ENCODE measurements at regions not wholly inside any gene's neighbourhood (a gene's known extent, or its start where the extent isn't known, plus 50 kb on each side); places are given as distances from the start of the nearest gene placed in this dataset.

- H3K36me3 ChIP-seq (ENCODE audit: low read depth) = no peaks in the 10 kb centered on the region
- no peaks in the 10 kb centered on the region for H3K9me3 ChIP-seq
- ATAC-seq = no peak
- H3K4me1 ChIP-seq (ENCODE audit: low read depth) = no peaks in the 10 kb centered on the region
- no peak for TF ChIP-seq CTCF (IDR thresholded peaks at IDR 0.05)
- intact Hi-C loops (cut with DNase I, micrococcal nuclease) = no loop called here
- no peak overlapping the region for H3K4me3 ChIP-seq
- no peak for DNase-seq
Measured at GRCh38 chr15:87633525-87633924, 623.0 kb downstream of the NTRK3 start.

- no peak for TF ChIP-seq CTCF (IDR thresholded peaks at IDR 0.05)
- no peak for ATAC-seq
- intact Hi-C loops (cut with DNase I, micrococcal nuclease) = no loop called here
- DNase-seq = no peak
- Histone ChIP-seq H3K36me3 (ENCODE audit: low read depth) (no peaks in the 10 kb centered on the region), H3K4me1 (ENCODE audit: low read depth) (no peaks in the 10 kb centered on the region), H3K4me3 (no peak overlapping the region), H3K9me3 (no peaks in the 10 kb centered on the region)
Measured at GRCh38 chr15:87632364-87632763, 624.2 kb downstream of the NTRK3 start.

DNA sequence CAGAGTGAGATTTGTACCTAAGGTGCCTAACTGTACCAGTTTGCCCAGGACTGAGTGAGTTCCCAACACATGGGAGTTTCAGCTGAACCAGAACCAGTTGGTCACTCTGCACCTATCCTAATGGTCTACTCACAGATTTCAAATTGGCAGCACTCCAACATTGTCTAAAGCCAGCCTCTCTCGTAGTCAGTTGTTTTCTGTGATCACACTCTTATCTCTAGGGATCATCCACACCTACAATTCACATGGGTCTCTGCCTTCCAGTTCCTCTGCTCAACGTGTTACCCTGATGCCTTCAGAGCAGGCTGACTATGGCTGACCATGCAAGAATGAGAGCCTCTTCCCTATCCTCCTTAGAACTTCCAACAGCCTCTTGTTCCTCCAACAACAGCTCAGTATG lies 624.8 kb downstream of the NTRK3 start:
- Histone ChIP-seq H3K4me3 (no peak overlapping the region), H3K36me3 (ENCODE audit: low read depth) (no peaks in the 10 kb centered on the region), H3K4me1 (ENCODE audit: low read depth) (no peaks in the 10 kb centered on the region), H3K9me3 (no peaks in the 10 kb centered on the region)
- no peak for ATAC-seq
- TF ChIP-seq CTCF (IDR thresholded peaks at IDR 0.05) = no peak
- intact Hi-C loops (cut with DNase I, micrococcal nuclease) = no loop called here
- DNase-seq = no peak

GRCh38 chr15:87631093-87631492 lies 625.4 kb downstream of the NTRK3 start:
- intact Hi-C loops (cut with DNase I, micrococcal nuclease) = no loop called here
- Histone ChIP-seq H3K36me3 (ENCODE audit: low read depth) (no peaks in the 10 kb centered on the region), H3K9me3 (no peaks in the 10 kb centered on the region), H3K4me3 (no peak overlapping the region), H3K4me1 (ENCODE audit: low read depth) (no peaks in the 10 kb centered on the region)
- no peak for ATAC-seq
- TF ChIP-seq CTCF (IDR thresholded peaks at IDR 0.05) = no peak
- DNase-seq = no peak

GRCh38 chr15:87628311-87628710 lies 628.2 kb downstream of the NTRK3 start:
- intact Hi-C loops (cut with DNase I, micrococcal nuclease) = no loop called here
- no peak for TF ChIP-seq CTCF (IDR thresholded peaks at IDR 0.05)
- no peaks in the 10 kb centered on the region for H3K9me3 ChIP-seq
- H3K4me3 ChIP-seq = no peak overlapping the region
- ATAC-seq (no peak), DNase-seq (no peak)
- no peaks in the 10 kb centered on the region for H3K36me3 ChIP-seq (ENCODE audit: low read depth)
- no peaks in the 10 kb centered on the region for H3K4me1 ChIP-seq (ENCODE audit: low read depth)

DNA sequence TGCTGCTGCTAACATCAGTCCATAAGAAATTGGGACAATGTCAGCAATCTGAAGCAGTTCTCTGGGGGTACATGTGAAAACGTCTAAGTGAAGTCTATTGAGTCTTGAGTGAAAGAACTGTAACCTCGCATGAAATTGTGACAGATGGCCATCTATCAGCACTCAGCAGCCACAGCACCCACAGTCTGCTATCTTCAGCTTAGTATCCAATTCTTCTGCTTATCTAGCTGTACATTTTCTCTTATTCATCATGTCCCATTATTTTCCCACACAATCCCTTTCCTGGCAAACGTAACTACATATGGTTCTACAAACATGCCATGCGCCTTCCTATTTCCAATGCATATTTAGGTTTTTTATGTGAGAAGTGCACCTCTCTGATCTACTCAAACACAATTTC lies 629.7 kb downstream of the NTRK3 start:
- ATAC-seq = no peak
- no peaks in the 10 kb centered on the region for H3K36me3 ChIP-seq (ENCODE audit: low read depth)
- TF ChIP-seq CTCF (IDR thresholded peaks at IDR 0.05) = no peak
- no peak overlapping the region for H3K4me3 ChIP-seq
- no peaks in the 10 kb centered on the region for H3K9me3 ChIP-seq
- DNase-seq = no peak
- H3K4me1 ChIP-seq (ENCODE audit: low read depth) = no peaks in the 10 kb centered on the region
- intact Hi-C loops (cut with DNase I, micrococcal nuclease) = no loop called here

Data from mucosa of descending colon (tissue), 3 donors.